ENCODE measurements at regions not wholly inside any gene's neighbourhood (a gene's known extent, or its start where the extent isn't known, plus 50 kb on each side); places are given as distances from the start of the nearest gene placed in this dataset.

- no peaks in the 10 kb centered on the region for H3K27me3 ChIP-seq
- H3K4me3 ChIP-seq: no peak overlapping the region
- intact Hi-C loops (cut with DNase I): no loop called here
- H3K9me3 ChIP-seq: no peaks in the 10 kb centered on the region
- no peak overlapping the region for H3K9ac ChIP-seq (ENCODE audit: low read depth in 2 of 2, low read length in 2 of 2)
- no peak overlapping the region for H3K27ac ChIP-seq
- no peak for DNase-seq
- no peaks in the 10 kb centered on the region for H3K4me1 ChIP-seq
- no peaks in the 10 kb centered on the region for H3K36me3 ChIP-seq
- TF ChIP-seq CTCF (IDR thresholded peaks at IDR 0.05): no peak
Measured at GRCh38 chr10:36679554-36679953, 445.8 kb upstream of the ANKRD30A start.

DNA sequence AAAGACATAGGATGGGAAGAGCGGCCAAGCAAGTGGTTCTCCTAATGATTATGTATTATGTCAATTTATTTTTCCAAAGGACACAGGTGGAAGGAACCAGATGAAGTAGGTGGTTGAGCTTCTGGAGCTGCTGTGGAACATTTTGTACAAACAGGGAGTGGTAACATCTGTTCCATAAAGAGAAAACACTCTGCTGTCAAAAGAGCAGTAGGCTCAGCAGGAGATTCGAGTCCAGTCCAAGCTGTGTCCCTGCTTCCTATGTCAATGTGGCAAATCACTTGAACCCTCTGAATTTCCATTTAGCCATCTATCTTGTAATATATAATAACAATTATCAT lies 448.0 kb upstream of the ANKRD30A start:
- no peaks in the 10 kb centered on the region for H3K9me3 ChIP-seq
- no peak overlapping the region for H3K4me3 ChIP-seq
- H3K27ac ChIP-seq: no peak overlapping the region
- H3K27me3 ChIP-seq: no peaks in the 10 kb centered on the region
- no peak for TF ChIP-seq CTCF (IDR thresholded peaks at IDR 0.05)
- DNase-seq: no peak
- intact Hi-C loops (cut with DNase I): no loop called here
- no peak overlapping the region for H3K9ac ChIP-seq (ENCODE audit: low read depth in 2 of 2, low read length in 2 of 2)
- no peaks in the 10 kb centered on the region for H3K4me1 ChIP-seq
- no peaks in the 10 kb centered on the region for H3K36me3 ChIP-seq

DNA sequence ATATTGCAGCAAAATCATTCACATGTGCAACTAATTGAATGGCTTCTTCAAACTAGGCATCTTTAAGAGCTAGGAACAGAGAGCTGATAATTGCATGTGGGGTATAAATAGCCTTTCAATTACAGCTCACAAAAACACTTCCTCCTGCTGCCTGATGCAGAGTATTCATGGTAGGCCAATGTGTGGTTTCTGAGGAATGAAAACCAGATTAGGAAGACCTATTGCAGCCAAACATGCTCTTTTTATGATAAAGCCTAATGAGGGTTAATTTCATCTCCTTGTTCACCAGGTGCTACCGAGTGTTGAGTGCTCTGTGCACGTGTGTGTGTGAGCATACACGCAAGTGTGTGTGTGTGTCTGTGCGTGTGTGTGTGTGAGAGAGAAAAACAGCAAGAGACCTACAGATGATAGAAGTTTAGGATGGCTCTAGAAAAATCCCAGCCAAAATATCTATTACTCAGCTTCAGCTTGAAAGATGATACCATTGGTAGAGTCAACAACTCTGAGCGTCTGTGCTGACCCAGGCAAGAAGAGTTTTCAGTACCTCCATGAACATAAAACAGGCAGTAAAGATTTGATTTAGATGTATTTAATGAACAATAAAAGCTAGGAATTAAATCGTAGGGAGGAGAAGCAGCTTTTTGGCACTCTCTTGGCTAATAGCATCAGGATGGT lies 448.5 kb upstream of the ANKRD30A start:
- H3K4me3 ChIP-seq: no peak overlapping the region
- H3K27ac ChIP-seq: no peak overlapping the region
- no peaks in the 10 kb centered on the region for H3K4me1 ChIP-seq
- intact Hi-C loops (cut with DNase I): no loop called here
- TF ChIP-seq CTCF (IDR thresholded peaks at IDR 0.05): no peak
- H3K27me3 ChIP-seq: no peaks in the 10 kb centered on the region
- H3K36me3 ChIP-seq: no peaks in the 10 kb centered on the region
- DNase-seq: no peak
- H3K9ac ChIP-seq (ENCODE audit: low read depth in 2 of 2, low read length in 2 of 2): no peak overlapping the region
- H3K9me3 ChIP-seq: no peaks in the 10 kb centered on the region

DNA sequence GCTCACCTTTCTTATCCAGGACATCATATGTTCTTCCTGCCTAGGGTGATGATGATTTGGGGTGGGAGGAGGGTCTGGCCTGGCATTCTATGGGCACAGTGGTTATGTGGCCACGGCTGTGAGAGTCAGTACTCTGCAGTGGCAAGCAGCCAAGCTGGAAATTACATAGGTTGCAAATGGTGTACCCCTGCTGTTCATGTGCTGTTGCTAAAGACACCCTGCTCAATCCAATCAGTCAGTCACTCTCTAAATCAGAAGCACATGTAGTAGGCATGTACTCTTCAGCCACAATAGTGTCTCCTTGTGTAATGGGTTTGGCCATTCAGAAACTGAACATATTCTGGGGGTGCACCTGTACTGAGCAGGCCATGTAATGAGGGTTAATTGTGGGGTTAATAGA lies 449.1 kb upstream of the ANKRD30A start:
- H3K4me3 ChIP-seq: no peak overlapping the region
- H3K9me3 ChIP-seq: no peaks in the 10 kb centered on the region
- intact Hi-C loops (cut with DNase I): no loop called here
- no peak for TF ChIP-seq CTCF (IDR thresholded peaks at IDR 0.05)
- no peaks in the 10 kb centered on the region for H3K36me3 ChIP-seq
- no peaks in the 10 kb centered on the region for H3K27me3 ChIP-seq
- DNase-seq: no peak
- no peak overlapping the region for H3K9ac ChIP-seq (ENCODE audit: low read depth in 2 of 2, low read length in 2 of 2)
- no peak overlapping the region for H3K27ac ChIP-seq
- H3K4me1 ChIP-seq: no peaks in the 10 kb centered on the region

GRCh38 chr10:36675458-36675880 lies 449.9 kb upstream of the ANKRD30A start:
- H3K9ac ChIP-seq (ENCODE audit: low read depth in 2 of 2, low read length in 2 of 2): no peak overlapping the region
- no peak for DNase-seq
- H3K4me1 ChIP-seq: no peaks in the 10 kb centered on the region
- TF ChIP-seq CTCF (IDR thresholded peaks at IDR 0.05): no peak
- no peaks in the 10 kb centered on the region for H3K9me3 ChIP-seq
- H3K36me3 ChIP-seq: no peaks in the 10 kb centered on the region
- H3K27ac ChIP-seq: no peak overlapping the region
- no peaks in the 10 kb centered on the region for H3K27me3 ChIP-seq
- H3K4me3 ChIP-seq: no peak overlapping the region
- intact Hi-C loops (cut with DNase I): no loop called here
